IMR-90 (cell line): ENCODE measurements at regions not wholly inside any gene's neighbourhood (a gene's known extent, or its start where the extent isn't known, plus 50 kb on each side); places are given as distances from the start of the nearest gene placed in this dataset.

ENCODE experiments used
- ATAC-seq: fragments of 200-7000 bp; cut with Tn5 transposase; 2 replicates; pipeline ENCODE4 v1.9.1; 2020; ENCODE audit warnings: low read depth, mild to moderate bottlenecking, moderate library complexity
- BruUV-seq: library from RNA; stranded (reverse); fragments of 400-500 nt; replicated peaks from 2 replicates; lab custom pipeline; 2021; lab: Mats Ljungman, UMichigan
- CTCF ChIA-PET: fragments of 300-600 bp; formaldehyde crosslinking; extraction: SDS; loops from one replicate; lab custom pipeline; 2021; ENCODE audit warnings: antibody characterized with exemption; lab: Yijun Ruan, JAX
- POLR2A ChIA-PET: fragments of 300-600 bp; sonication (Branson Sonifier 250); formaldehyde crosslinking; loops from one replicate; lab custom pipeline; 2022; ENCODE audit warnings: antibody characterized with exemption; ENCODE audit not compliant: unreplicated experiment; lab: Charles Lee
- DNase-seq: peaks from one replicate; pipeline ENCODE4 v3.0.0; 2013
- H2AFZ ChIP-seq: replicated peaks from 2 replicates; pipeline ENCODE3; 2013; ENCODE audit warnings: low read length, mild to moderate bottlenecking; ENCODE audit not compliant: poor library complexity
- H2AK5ac ChIP-seq: 2 replicates; pipeline ENCODE4 v1.6.1; 2013; ENCODE audit warnings: low read depth, low read length, inconsistent platforms
- H2AK9ac ChIP-seq: replicated peaks from 2 replicates; pipeline ENCODE3; 2013; ENCODE audit warnings: mild to moderate bottlenecking, low read depth, low read length, moderate library complexity; ENCODE audit not compliant: poor library complexity
- H2BK120ac ChIP-seq: 2 replicates; pipeline ENCODE4 v1.6.1; 2013; ENCODE audit warnings: low read depth, low read length, inconsistent platforms
- H2BK15ac ChIP-seq: 3 replicates; pipeline ENCODE4 v1.6.1; 2013; ENCODE audit warnings: low read depth, low read length, inconsistent platforms
- H2BK20ac ChIP-seq: 2 replicates; pipeline ENCODE4 v1.6.1; 2013; ENCODE audit warnings: low read depth, mild to moderate bottlenecking, inconsistent platforms, low read length, moderate library complexity
- H2BK5ac ChIP-seq: 2 replicates; pipeline ENCODE4 v1.6.1; 2013; ENCODE audit warnings: mild to moderate bottlenecking, low read depth, low read length, inconsistent platforms; ENCODE audit not compliant: poor library complexity, severe bottlenecking
- H3K14ac ChIP-seq: replicated peaks from 2 replicates; pipeline ENCODE4 v1.6.1; 2013; ENCODE audit warnings: low read depth, low read length, inconsistent platforms
- H3K18ac ChIP-seq: 2 replicates; pipeline ENCODE4 v1.6.1; 2013; ENCODE audit warnings: low read depth, low read length, control low read depth
- H3K23ac ChIP-seq: 2 replicates; pipeline ENCODE4 v1.6.1; 2013; ENCODE audit warnings: low read depth, low read length, inconsistent platforms
- H3K27ac ChIP-seq: 2 replicates; pipeline ENCODE4 v1.5.1; 2013; ENCODE audit warnings: mild to moderate bottlenecking, control low read depth, low read length; ENCODE audit not compliant: insufficient read depth
- H3K27me3 ChIP-seq: 2 replicates; pipeline ENCODE4 v1.6.1; 2013; ENCODE audit warnings: low read length; ENCODE audit not compliant: control insufficient read depth, insufficient read depth
- H3K36me3 ChIP-seq: 2 replicates; pipeline ENCODE4 v1.6.1; 2013; ENCODE audit warnings: low read length, mixed read lengths; ENCODE audit not compliant: control insufficient read depth, insufficient read depth
- H3K4ac ChIP-seq: 2 replicates; pipeline ENCODE4 v1.6.1; 2013; ENCODE audit warnings: low read depth, low read length, inconsistent platforms
- H3K4me1 ChIP-seq: 2 replicates; pipeline ENCODE4 v1.6.1; 2013; ENCODE audit warnings: low read length, mixed read lengths; ENCODE audit not compliant: control insufficient read depth, insufficient read depth
- H3K4me2 ChIP-seq: 2 replicates; pipeline ENCODE4 v1.6.1; 2013; ENCODE audit warnings: low read depth, mild to moderate bottlenecking, control low read depth, low read length, moderate library complexity
- H3K4me3 ChIP-seq: 2 replicates; pipeline ENCODE4 v1.5.1; 2013; ENCODE audit warnings: low read depth, mild to moderate bottlenecking, control low read depth, low read length, moderate library complexity; ENCODE audit not compliant: insufficient read depth
- H3K56ac ChIP-seq: 2 replicates; pipeline ENCODE4 v1.6.1; 2013; ENCODE audit warnings: low read length, inconsistent platforms; ENCODE audit not compliant: insufficient read depth; ENCODE audit errors: extremely low read depth
- H3K79me1 ChIP-seq, 2 experiments: 2 replicates each; pipeline ENCODE4 v1.6.1; 2013; ENCODE audit warnings: low read length in 2 of 2, inconsistent platforms in 1 of 2, low read depth in 1 of 2
- H3K9ac ChIP-seq: 2 replicates; pipeline ENCODE4 v1.6.1; 2013; ENCODE audit warnings: low read depth, low read length, control low read depth
- H3K9me1 ChIP-seq: 2 replicates; pipeline ENCODE4 v1.6.1; 2013; ENCODE audit warnings: low read length, inconsistent platforms; ENCODE audit not compliant: insufficient read depth
- H3K9me3 ChIP-seq: 2 replicates; pipeline ENCODE4 v1.6.1; 2013; ENCODE audit warnings: low read length; ENCODE audit not compliant: control insufficient read depth, insufficient read depth
- H4K20me1 ChIP-seq: 2 replicates; pipeline ENCODE4 v1.6.1; 2013; ENCODE audit warnings: low read length, inconsistent platforms; ENCODE audit not compliant: insufficient read depth
- H4K5ac ChIP-seq: 2 replicates; pipeline ENCODE4 v1.6.1; 2013; ENCODE audit warnings: mild to moderate bottlenecking, low read depth, low read length, control low read depth
- H4K8ac ChIP-seq, 2 experiments: 2 replicates each; pipeline ENCODE4 v1.6.1; 2013; ENCODE audit warnings: low read depth in 2 of 2, low read length in 2 of 2, control low read depth in 1 of 2, inconsistent platforms in 1 of 2
- H4K91ac ChIP-seq: 2 replicates; pipeline ENCODE4 v1.6.1; 2013; ENCODE audit warnings: low read depth, low read length, inconsistent platforms; ENCODE audit not compliant: insufficient read depth
- CEBPB ChIP-seq: IDR thresholded peaks from 2 replicates; pipeline ENCODE4 v1.6.1; 2012; ENCODE audit warnings: low read depth, low read length, improper control_type of control experiment
- CHD1 ChIP-seq: IDR thresholded peaks from 2 replicates; pipeline ENCODE4 v1.6.1; 2012; ENCODE audit warnings: low read depth, low read length, improper control_type of control experiment
- FOS ChIP-seq: fragments of 150-350 bp; IDR thresholded peaks from 2 replicates; pipeline ENCODE4 v1.6.1; 2016; ENCODE audit warnings: low read depth, low read length
- MAFK ChIP-seq: IDR thresholded peaks from 2 replicates; pipeline ENCODE4 v1.6.1; 2012; ENCODE audit warnings: low read depth, low read length, improper control_type of control experiment
- MAZ ChIP-seq: IDR thresholded peaks from 2 replicates; pipeline ENCODE4 v1.6.1; 2012; ENCODE audit warnings: low read depth, mild to moderate bottlenecking, low read length, improper control_type of control experiment, moderate library complexity, borderline replicate concordance
- MXI1 ChIP-seq: IDR thresholded peaks from 2 replicates; pipeline ENCODE4 v1.6.1; 2012; ENCODE audit warnings: low read depth, mild to moderate bottlenecking, low read length, moderate library complexity, borderline replicate concordance
- NFE2L2 ChIP-seq: fragments of 150-350 bp; IDR thresholded peaks from 2 replicates; pipeline ENCODE4 v1.6.1; 2016; ENCODE audit warnings: low read depth, mild to moderate bottlenecking, low read length
- POLR2A ChIP-seq: IDR thresholded peaks from 2 replicates; pipeline ENCODE4 v1.6.1; 2012; ENCODE audit warnings: mild to moderate bottlenecking, low read depth, low read length
- RAD21 ChIP-seq: IDR thresholded peaks from 2 replicates; pipeline ENCODE4 v1.6.1; 2012; ENCODE audit warnings: low read length, improper control_type of control experiment
- RCOR1 ChIP-seq: IDR thresholded peaks from 2 replicates; pipeline ENCODE4 v1.6.1; 2012; ENCODE audit warnings: mild to moderate bottlenecking, low read length, improper control_type of control experiment; ENCODE audit not compliant: insufficient replicate concordance
- RFX5 ChIP-seq: IDR thresholded peaks from 2 replicates; pipeline ENCODE4 v1.8.0; 2012; ENCODE audit warnings: low read depth, mild to moderate bottlenecking, low read length, moderate library complexity
- SMC3 ChIP-seq: fragments of 150-350 bp; IDR thresholded peaks from 2 replicates; pipeline ENCODE4 v1.6.1; 2016; ENCODE audit warnings: low read depth, mild to moderate bottlenecking, antibody characterized with exemption, low read length, moderate library complexity
- WGBS, 2 experiments: methylation state at CpG; one replicate each; pipeline versions ENCODE4 v1.1.5 to v1.1.7; 2013; ENCODE audit warnings: missing lambda C conversion rate in 2 of 2; ENCODE audit not compliant: insufficient read length in 1 of 2; ENCODE audit errors: extremely low coverage in 2 of 2; 5-methylcytosine and 5-hydroxymethylcytosine counted together
- dilution Hi-C: fragments of 300-500 bp; cut with HindIII; formaldehyde crosslinking; loops from one replicate; pipeline ENCODE4 v1.14.3; 2018; ENCODE audit warnings: low sequenced_read_pairs; ENCODE audit not compliant: unreplicated experiment
- in situ Hi-C: fragments of 300-500 bp; cut with MboI; formaldehyde crosslinking; loops from 3 replicates; pipeline ENCODE4 v1.14.3; 2019; ENCODE audit warnings: low sequenced_read_pairs, inconsistent platforms, mixed read lengths
- intact Hi-C: fragments of 100-400 bp; cut with micrococcal nuclease; formaldehyde crosslinking; loops from 2 replicates; pipeline ENCODE4 v1.10.0; 2022
- TF ChIP-seq, protein P1 (sequence below): fragments of 150-350 bp; IDR thresholded peaks from 2 replicates; pipeline ENCODE4 v1.6.1; 2017; ENCODE audit warnings: mild to moderate bottlenecking, antibody characterized with exemption, low read length, low read depth
- TF ChIP-seq, protein P2 (sequence below): conservative IDR thresholded peaks from 2 replicates; pipeline ENCODE4 v1.5.1; 2012; ENCODE audit warnings: mild to moderate bottlenecking, low read depth, low read length, improper control_type of control experiment

DNA sequence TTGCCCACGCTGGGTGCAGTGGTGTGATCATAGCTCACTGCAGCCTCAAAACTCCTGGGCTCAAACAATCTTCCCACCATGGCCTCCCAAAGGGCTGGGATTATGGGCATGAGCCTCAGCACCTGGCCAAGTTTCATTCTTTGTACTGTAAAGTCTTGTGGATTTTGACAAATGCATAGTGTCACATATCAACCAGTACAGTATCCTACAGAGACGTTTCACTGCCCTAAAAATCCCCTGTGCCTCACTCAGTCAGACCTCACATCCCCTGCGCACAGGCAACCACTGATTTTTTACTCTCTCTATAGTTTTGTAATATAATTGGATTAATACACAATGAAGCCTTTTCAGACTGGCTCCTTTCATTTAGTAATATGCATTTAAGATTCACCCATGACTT is 130.7 kb upstream of the UBE2E1 start:
- no peak overlapping the region for H3K14ac ChIP-seq
- no peak overlapping the region for H3K23ac ChIP-seq
- H3K4me2 ChIP-seq: no peak overlapping the region
- no peak overlapping the region for H2AK5ac ChIP-seq
- no TSS peak for BruUV-seq
- H3K18ac ChIP-seq: no peak overlapping the region
- no peaks in the 10 kb centered on the region for H4K20me1 ChIP-seq
- H4K8ac ChIP-seq: no peak overlapping the region
- no peak for ATAC-seq
- H3K27ac ChIP-seq: no peak overlapping the region
- no peaks in the 10 kb centered on the region for H3K36me3 ChIP-seq
- no peak overlapping the region for H2BK5ac ChIP-seq
- POLR2A ChIA-PET: no interaction called here
- no peak overlapping the region for H4K91ac ChIP-seq
- WGBS, 2 experiments: no CpG with 5 or more reads among the region's 3 CpGs
- H3K4me1 ChIP-seq: no peaks in the 10 kb centered on the region
- DNase-seq: no peak
- H3K56ac ChIP-seq: no peak overlapping the region
- H2BK120ac ChIP-seq: no peak overlapping the region
- in situ Hi-C loops (no loop called here), intact Hi-C loops (no loop called here), dilution Hi-C loops (no loop called here)
- no peaks in the 10 kb centered on the region for H3K27me3 ChIP-seq
- CTCF ChIA-PET: no interaction called here
- no peak overlapping the region for H3K9ac ChIP-seq
- H2BK15ac ChIP-seq: no peak overlapping the region
- H3K4ac ChIP-seq: no peak overlapping the region
- no peak overlapping the region for H3K4me3 ChIP-seq
- no peaks in the 10 kb centered on the region for H3K9me3 ChIP-seq
- no peak overlapping the region for H4K5ac ChIP-seq
- peaks cover under 1% of the 10 kb centered on the region for H3K9me1 ChIP-seq
- H2BK20ac ChIP-seq: no peak overlapping the region
- H2AFZ ChIP-seq: no peak overlapping the region
- TF ChIP-seq, protein P1, sequence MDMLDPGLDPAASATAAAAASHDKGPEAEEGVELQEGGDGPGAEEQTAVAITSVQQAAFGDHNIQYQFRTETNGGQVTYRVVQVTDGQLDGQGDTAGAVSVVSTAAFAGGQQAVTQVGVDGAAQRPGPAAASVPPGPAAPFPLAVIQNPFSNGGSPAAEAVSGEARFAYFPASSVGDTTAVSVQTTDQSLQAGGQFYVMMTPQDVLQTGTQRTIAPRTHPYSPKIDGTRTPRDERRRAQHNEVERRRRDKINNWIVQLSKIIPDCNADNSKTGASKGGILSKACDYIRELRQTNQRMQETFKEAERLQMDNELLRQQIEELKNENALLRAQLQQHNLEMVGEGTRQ: no peak
- TF ChIP-seq POLR2A: no peak
- TF ChIP-seq RFX5: no peak
- TF ChIP-seq CEBPB: no peak
- TF ChIP-seq MAZ: no peak
- no peak for TF ChIP-seq SMC3
- TF ChIP-seq RCOR1: no peak
- TF ChIP-seq, protein P2, sequence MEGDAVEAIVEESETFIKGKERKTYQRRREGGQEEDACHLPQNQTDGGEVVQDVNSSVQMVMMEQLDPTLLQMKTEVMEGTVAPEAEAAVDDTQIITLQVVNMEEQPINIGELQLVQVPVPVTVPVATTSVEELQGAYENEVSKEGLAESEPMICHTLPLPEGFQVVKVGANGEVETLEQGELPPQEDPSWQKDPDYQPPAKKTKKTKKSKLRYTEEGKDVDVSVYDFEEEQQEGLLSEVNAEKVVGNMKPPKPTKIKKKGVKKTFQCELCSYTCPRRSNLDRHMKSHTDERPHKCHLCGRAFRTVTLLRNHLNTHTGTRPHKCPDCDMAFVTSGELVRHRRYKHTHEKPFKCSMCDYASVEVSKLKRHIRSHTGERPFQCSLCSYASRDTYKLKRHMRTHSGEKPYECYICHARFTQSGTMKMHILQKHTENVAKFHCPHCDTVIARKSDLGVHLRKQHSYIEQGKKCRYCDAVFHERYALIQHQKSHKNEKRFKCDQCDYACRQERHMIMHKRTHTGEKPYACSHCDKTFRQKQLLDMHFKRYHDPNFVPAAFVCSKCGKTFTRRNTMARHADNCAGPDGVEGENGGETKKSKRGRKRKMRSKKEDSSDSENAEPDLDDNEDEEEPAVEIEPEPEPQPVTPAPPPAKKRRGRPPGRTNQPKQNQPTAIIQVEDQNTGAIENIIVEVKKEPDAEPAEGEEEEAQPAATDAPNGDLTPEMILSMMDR: no peak
- TF ChIP-seq RAD21: no peak
- TF ChIP-seq MXI1: no peak
- no peak for TF ChIP-seq CHD1
- TF ChIP-seq NFE2L2: no peak
- no peak for TF ChIP-seq FOS
- no peak for TF ChIP-seq MAFK
- H3K79me1 ChIP-seq: no peaks in the 10 kb centered on the region
- no peak overlapping the region for H2AK9ac ChIP-seq
